Nephron (organoid): ENCODE measurements at regions not wholly inside any gene's neighbourhood (a gene's known extent, or its start where the extent isn't known, plus 50 kb on each side); places are given as distances from the start of the nearest gene placed in this dataset.

ENCODE experiments used
- H3K27ac Mint-ChIP-seq, 3 experiments: 2 replicates each; pipeline ENCODE4 v1.8.0; 2020; ENCODE audit warnings: mixed read lengths in 3 of 3, mild to moderate bottlenecking in 2 of 3, moderate library complexity in 1 of 3
- H3K27me3 Mint-ChIP-seq: 2 replicates; pipeline ENCODE4 v1.8.0; 2021; ENCODE audit warnings: low read depth, mild to moderate bottlenecking, moderate library complexity, mixed read lengths
- H3K36me3 Mint-ChIP-seq: 2 replicates; pipeline ENCODE4 v1.8.0; 2020; ENCODE audit warnings: low read depth, mixed read lengths
- H3K4me1 Mint-ChIP-seq: 2 replicates; pipeline ENCODE4 v1.8.0; 2020; ENCODE audit warnings: mixed read lengths
- H3K4me3 Mint-ChIP-seq, 3 experiments: 2 replicates each; pipeline ENCODE4 v1.8.0; 2020; ENCODE audit warnings: mild to moderate bottlenecking in 3 of 3, mixed read lengths in 3 of 3, moderate library complexity in 2 of 3
- H3K9me3 Mint-ChIP-seq: 2 replicates; pipeline ENCODE4 v1.8.0; 2020; ENCODE audit warnings: mixed read lengths
- CTCF ChIP-seq, 3 experiments: fragments of 200-600 bp; sonication (generic); IDR thresholded peaks; one replicate each; pipeline ENCODE4 v1.5.0; 2021; ENCODE audit warnings: antibody characterized with exemption in 3 of 3; ENCODE audit not compliant: unreplicated experiment in 3 of 3

GRCh38 chr10:65375528-65375927, 1550.3 kb upstream of the LRRTM3 start:
- Mint-ChIP-seq H3K27me3 (no peaks in the 10 kb centered on the region), H3K9me3 (no peaks in the 10 kb centered on the region), H3K27ac (no peak overlapping the region), H3K4me3 (no peak overlapping the region), H3K4me1 (no peaks in the 10 kb centered on the region), H3K36me3 (no peaks in the 10 kb centered on the region)
- TF ChIP-seq CTCF (IDR thresholded peaks at IDR 0.05; ENCODE audit: unreplicated experiment in 3 of 3): no peak

GRCh38 chr10:65377687-65378086, 1548.1 kb upstream of the LRRTM3 start:
- Mint-ChIP-seq H3K4me3 (no peak overlapping the region), H3K27ac (no peak overlapping the region), H3K36me3 (no peaks in the 10 kb centered on the region), H3K9me3 (no peaks in the 10 kb centered on the region), H3K27me3 (no peaks in the 10 kb centered on the region), H3K4me1 (no peaks in the 10 kb centered on the region)
- TF ChIP-seq CTCF (IDR thresholded peaks at IDR 0.05; ENCODE audit: unreplicated experiment in 3 of 3): no peak

GRCh38 chr10:65394502-65395297, 1531.1 kb upstream of the LRRTM3 start:
- no peak overlapping the region for H3K4me3 Mint-ChIP-seq
- no peaks in the 10 kb centered on the region for H3K4me1 Mint-ChIP-seq
- H3K9me3 Mint-ChIP-seq: peaks cover 4% of the 10 kb centered on the region
- no peak for TF ChIP-seq CTCF (IDR thresholded peaks at IDR 0.05; ENCODE audit: unreplicated experiment in 3 of 3)
- no peaks in the 10 kb centered on the region for H3K36me3 Mint-ChIP-seq
- H3K27ac Mint-ChIP-seq: no peak overlapping the region
- no peaks in the 10 kb centered on the region for H3K27me3 Mint-ChIP-seq

- Mint-ChIP-seq H3K27ac (no peak overlapping the region), H3K9me3 (peaks cover 4% of the 10 kb centered on the region), H3K36me3 (no peaks in the 10 kb centered on the region), H3K4me3 (no peak overlapping the region), H3K27me3 (no peaks in the 10 kb centered on the region), H3K4me1 (no peaks in the 10 kb centered on the region)
- TF ChIP-seq CTCF (IDR thresholded peaks at IDR 0.05; ENCODE audit: unreplicated experiment in 3 of 3): no peak
These were observed 1530.2 kb upstream of the LRRTM3 start for GRCh38 chr10:65395631-65396030.

- peaks cover 4% of the 10 kb centered on the region for H3K9me3 Mint-ChIP-seq
- H3K4me1 Mint-ChIP-seq: no peaks in the 10 kb centered on the region
- H3K27ac Mint-ChIP-seq: no peak overlapping the region
- H3K27me3 Mint-ChIP-seq: no peaks in the 10 kb centered on the region
- no peak for TF ChIP-seq CTCF (IDR thresholded peaks at IDR 0.05; ENCODE audit: unreplicated experiment in 3 of 3)
- no peak overlapping the region for H3K4me3 Mint-ChIP-seq
- H3K36me3 Mint-ChIP-seq: no peaks in the 10 kb centered on the region
These were observed 1528.8 kb upstream of the LRRTM3 start for GRCh38 chr10:65396997-65397396.

GRCh38 chr10:65408401-65408800, 1517.4 kb upstream of the LRRTM3 start:
- H3K36me3 Mint-ChIP-seq: no peaks in the 10 kb centered on the region
- no peak overlapping the region for H3K4me3 Mint-ChIP-seq
- no peak for TF ChIP-seq CTCF (IDR thresholded peaks at IDR 0.05; ENCODE audit: unreplicated experiment in 3 of 3)
- peaks cover 3% of the 10 kb centered on the region for H3K9me3 Mint-ChIP-seq
- H3K4me1 Mint-ChIP-seq: no peaks in the 10 kb centered on the region
- H3K27me3 Mint-ChIP-seq: no peaks in the 10 kb centered on the region
- no peak overlapping the region for H3K27ac Mint-ChIP-seq
